ENCODE measurements at regions not wholly inside any gene's neighbourhood (a gene's known extent, or its start where the extent isn't known, plus 50 kb on each side); places are given as distances from the start of the nearest gene placed in this dataset.
"Not testable (repeated sequence)": the region's sequence is repeated elsewhere in the genome, so short reads cannot be mapped to it uniquely, and the experiment has no call there.

DNA sequence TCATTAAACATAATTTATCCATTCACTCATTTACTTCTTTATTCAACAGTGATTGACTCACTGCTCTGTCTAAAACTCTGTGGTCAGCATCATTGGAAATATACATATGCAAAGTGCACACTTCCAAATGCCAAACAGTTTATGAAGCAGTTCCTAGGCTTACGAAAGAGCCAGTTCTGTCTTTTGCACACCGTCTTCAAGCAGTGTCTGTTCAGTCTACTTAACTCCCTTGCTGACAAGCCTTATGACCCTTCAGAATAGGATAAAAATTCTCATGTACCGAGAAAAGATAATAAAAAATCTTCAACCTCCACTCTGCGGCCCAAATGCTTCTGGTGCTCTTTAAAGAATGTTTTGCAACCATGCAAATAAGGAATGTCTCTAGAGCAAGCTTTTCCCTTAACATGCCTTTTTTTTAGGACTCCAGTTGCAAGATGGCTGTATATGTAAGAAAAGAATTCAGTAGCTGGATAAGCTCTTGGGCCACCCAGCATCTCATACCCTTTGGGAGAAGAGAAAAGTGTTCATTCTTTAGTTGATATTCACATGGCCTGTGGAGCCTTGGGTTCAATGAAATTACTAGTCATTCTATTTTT lies 1037.0 kb upstream of the SLIT2 start:
- peak; percentile 7 for DNase-seq (ENCODE audit: low read depth)
- TF ChIP-seq, protein P1, sequence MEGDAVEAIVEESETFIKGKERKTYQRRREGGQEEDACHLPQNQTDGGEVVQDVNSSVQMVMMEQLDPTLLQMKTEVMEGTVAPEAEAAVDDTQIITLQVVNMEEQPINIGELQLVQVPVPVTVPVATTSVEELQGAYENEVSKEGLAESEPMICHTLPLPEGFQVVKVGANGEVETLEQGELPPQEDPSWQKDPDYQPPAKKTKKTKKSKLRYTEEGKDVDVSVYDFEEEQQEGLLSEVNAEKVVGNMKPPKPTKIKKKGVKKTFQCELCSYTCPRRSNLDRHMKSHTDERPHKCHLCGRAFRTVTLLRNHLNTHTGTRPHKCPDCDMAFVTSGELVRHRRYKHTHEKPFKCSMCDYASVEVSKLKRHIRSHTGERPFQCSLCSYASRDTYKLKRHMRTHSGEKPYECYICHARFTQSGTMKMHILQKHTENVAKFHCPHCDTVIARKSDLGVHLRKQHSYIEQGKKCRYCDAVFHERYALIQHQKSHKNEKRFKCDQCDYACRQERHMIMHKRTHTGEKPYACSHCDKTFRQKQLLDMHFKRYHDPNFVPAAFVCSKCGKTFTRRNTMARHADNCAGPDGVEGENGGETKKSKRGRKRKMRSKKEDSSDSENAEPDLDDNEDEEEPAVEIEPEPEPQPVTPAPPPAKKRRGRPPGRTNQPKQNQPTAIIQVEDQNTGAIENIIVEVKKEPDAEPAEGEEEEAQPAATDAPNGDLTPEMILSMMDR (IDR thresholded peaks at IDR 0.05; ENCODE audit: insufficient read depth, low read depth, low read length, missing control alignments), result no peak
- H3K4me3 ChIP-seq (ENCODE audit: low read length), result no peak overlapping the region

DNA sequence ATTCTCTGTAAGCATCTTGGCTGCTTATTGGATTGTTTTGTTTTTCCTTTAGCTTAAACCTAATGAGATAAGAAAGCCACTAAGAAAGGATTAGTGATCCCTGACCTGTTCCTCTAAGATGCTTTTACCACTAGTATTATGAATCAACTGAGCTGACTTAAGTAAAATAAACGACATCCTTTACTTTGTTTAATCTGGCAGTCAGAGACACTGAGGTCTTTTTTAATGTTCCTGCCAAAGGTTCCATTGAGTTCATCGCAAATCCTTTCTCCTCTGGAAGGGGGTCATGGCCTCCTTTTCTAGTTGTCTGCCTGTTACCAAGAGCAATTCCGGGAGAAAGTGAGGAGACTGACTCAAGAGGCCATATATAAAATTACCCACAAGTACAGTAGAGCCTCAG lies 1038.3 kb upstream of the SLIT2 start:
- TF ChIP-seq, protein P1 (IDR thresholded peaks at IDR 0.05; ENCODE audit: insufficient read depth, low read depth, low read length, missing control alignments), result no peak
- no peak for DNase-seq (ENCODE audit: low read depth)
- no peak overlapping the region for H3K4me3 ChIP-seq (ENCODE audit: low read length)

DNA sequence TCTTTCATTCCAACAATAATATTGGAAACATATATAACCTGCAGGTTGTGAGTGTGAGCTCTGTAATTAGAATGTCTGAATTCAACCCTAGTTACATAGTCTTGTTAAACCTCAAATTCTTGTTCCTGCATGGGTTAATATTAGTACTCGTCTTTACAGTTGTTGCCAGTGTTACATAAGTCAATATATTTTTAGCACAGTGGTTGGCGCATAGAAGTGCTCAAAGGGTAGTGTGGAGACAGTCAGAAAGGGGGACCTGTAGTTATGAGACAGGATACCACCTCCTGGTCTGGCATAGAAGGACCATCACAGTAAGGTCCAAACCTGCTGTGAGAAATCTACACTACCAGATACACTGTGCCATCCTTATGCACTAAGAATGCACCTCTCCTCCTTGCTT lies 1045.9 kb upstream of the SLIT2 start:
- H3K4me3 ChIP-seq (ENCODE audit: low read length), result no peak overlapping the region
- no peak for DNase-seq (ENCODE audit: low read depth)
- TF ChIP-seq, protein P1 (IDR thresholded peaks at IDR 0.05; ENCODE audit: insufficient read depth, low read depth, low read length, missing control alignments), result no peak

DNA sequence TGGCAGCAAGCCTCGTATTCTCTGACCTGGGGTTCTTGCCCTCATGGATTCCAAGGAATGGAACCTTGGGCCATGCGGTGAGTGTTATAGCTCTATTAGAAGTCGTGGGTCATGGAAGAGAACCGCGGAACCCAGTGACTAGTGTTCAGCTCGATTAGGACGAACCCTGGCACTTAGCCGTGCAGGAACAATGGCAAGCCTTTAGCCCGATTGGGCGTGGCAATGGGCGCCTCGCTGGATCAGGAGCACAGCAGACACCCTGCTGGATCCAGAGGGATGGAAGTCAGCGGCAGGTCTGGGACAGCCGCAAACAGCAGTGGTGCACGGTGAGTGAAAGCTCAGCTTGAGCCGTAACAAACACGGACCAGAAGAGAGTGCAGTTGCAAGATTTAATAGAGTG lies 1053.9 kb upstream of the SLIT2 start:
- not testable (repeated sequence) for H3K4me3 ChIP-seq (ENCODE audit: low read length); DNase-seq (ENCODE audit: low read depth)

DNA sequence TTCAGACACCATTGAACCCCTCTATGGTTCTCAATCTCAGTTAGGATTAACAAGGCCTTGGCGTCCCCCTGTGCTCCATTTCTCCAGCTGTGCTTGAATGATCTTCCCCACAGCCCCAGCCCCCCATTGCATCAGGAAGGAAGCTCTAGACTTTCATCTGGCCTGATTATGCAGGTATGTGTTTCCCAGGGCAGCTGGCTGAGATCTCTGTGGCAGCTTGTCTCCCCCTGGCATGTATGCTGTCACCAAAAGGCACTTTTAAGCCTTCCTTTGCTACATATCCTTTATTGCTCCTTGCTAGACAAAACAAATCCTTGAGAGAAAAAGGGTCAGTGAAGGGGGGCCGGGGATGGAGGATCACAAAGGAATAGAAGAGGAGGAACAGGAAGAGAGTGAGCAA lies 1056.0 kb upstream of the SLIT2 start:
- TF ChIP-seq, protein P1 (IDR thresholded peaks at IDR 0.05; ENCODE audit: insufficient read depth, low read depth, low read length, missing control alignments), result no peak
- DNase-seq (ENCODE audit: low read depth), result no peak
- no peak overlapping the region for H3K4me3 ChIP-seq (ENCODE audit: low read length)

DNA sequence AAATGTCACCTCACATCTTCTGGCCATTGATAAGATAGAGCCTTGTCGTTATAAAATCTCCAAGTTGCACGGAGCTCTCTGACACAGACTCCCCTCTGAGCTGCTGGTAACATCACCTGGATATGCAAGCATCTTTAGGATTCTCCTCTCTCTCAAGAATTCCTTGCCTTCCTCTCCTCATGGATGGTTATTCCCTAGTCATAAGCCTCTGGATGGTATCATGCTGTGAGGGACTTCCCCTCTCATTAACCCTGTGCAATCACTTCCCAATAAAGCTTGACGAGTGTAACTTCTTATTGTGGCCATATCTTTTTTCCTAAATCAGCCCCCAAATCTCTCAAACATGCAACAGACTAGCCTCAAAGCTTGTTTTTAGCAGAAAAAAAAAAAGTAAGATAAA lies 1057.0 kb upstream of the SLIT2 start:
- DNase-seq (ENCODE audit: low read depth), result no peak
- no peak overlapping the region for H3K4me3 ChIP-seq (ENCODE audit: low read length)
- TF ChIP-seq, protein P1 (IDR thresholded peaks at IDR 0.05; ENCODE audit: insufficient read depth, low read depth, low read length, missing control alignments), result no peak

DNA sequence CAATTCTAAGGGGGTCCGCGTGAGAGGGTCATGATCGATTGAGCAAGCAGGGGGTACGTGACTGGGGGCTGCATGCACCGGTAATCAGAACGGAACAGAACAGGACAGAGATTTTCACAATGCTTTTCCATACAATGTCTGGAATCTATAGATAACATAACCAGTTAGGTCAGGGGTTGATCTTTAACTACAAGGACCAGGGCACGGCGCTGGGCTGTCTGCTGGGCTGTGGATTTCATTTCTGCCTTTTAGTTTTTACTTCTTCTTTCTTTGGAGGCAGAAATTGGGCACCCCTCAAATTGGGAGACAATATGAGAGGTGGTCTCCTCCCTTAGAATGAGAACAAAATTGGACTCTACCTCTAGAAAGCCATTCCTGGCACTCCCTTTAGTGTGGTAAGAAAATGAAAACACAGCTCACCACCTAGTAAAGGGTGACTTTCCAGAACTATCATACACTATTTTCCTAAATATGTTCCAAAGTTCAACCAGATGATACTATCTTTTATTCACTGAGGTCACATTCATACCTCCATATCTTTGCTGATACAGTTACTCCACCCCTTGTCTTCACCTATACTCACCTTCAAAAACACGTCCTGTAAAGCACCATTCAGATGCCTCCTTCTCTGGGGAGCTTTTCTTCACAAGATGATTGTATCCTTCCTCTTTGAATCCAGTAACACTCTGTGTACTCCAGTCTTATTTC lies 1058.3 kb upstream of the SLIT2 start:
- TF ChIP-seq, protein P1 (IDR thresholded peaks at IDR 0.05; ENCODE audit: insufficient read depth, low read depth, low read length, missing control alignments), result no peak
- H3K4me3 ChIP-seq (ENCODE audit: low read length), result no peak overlapping the region
- no peak for DNase-seq (ENCODE audit: low read depth)
